Esophagus muscularis mucosa (tissue), 4 donors: ENCODE measurements at regions not wholly inside any gene's neighbourhood (a gene's known extent, or its start where the extent isn't known, plus 50 kb on each side); places are given as distances from the start of the nearest gene placed in this dataset.

Experiments used
- CTCF ChIP-seq, 3 experiments: fragments of 200-600 bp in 2 of 3; fragments of 450-650 bp in 1 of 3; sonication (generic) in 2 of 3; IDR thresholded peaks; one replicate each; pipeline ENCODE4 v1.5.1; 2017 to 2019; ENCODE audit warnings: antibody characterized with exemption in 3 of 3, mild to moderate bottlenecking in 2 of 3, moderate library complexity in 1 of 3
- EP300 ChIP-seq: sonication (generic); formaldehyde crosslinking; IDR thresholded peaks from one replicate; pipeline ENCODE4 v1.6.1; 2017; ENCODE audit warnings: antibody characterized with exemption
- POLR2A ChIP-seq: fragments of 450-650 bp; IDR thresholded peaks from one replicate; pipeline ENCODE4 v1.6.1; 2017; ENCODE audit warnings: antibody characterized with exemption, moderate library complexity, mild to moderate bottlenecking, low read depth

- TF ChIP-seq CTCF (IDR thresholded peaks at IDR 0.05) (no peak), POLR2A (no peak), EP300 (no peak)
Observed at GRCh38 chr1:64340361-64340760, 129.6 kb upstream of the CACHD1 start.
